ENCODE measurements at regions not wholly inside any gene's neighbourhood (a gene's known extent, or its start where the extent isn't known, plus 50 kb on each side); places are given as distances from the start of the nearest gene placed in this dataset.

- Histone ChIP-seq H3K4me3 (ENCODE audit: low read length) (no peak overlapping the region), H3K4me1 (ENCODE audit: insufficient read depth, low read length) (no peaks in the 10 kb centered on the region), H3K27ac (ENCODE audit: low read depth, low read length) (no peak overlapping the region), H3K9me3 (ENCODE audit: low read length) (no peaks in the 10 kb centered on the region), H3K36me3 (ENCODE audit: insufficient read depth, low read length) (no peaks in the 10 kb centered on the region), H3K27me3 (ENCODE audit: insufficient read depth, low read length, poor library complexity, severe bottlenecking) (no peaks in the 10 kb centered on the region)
- no peaks in the 10 kb centered on the region for H3K4me1 Mint-ChIP-seq
- POLR2A ChIA-PET, result no interaction called here
- DNase-seq, result no peak
- peaks cover 0 to 13% (median 0%) of the 10 kb centered on the region in 3 donors for H3K36me3 Mint-ChIP-seq
- CTCF ChIA-PET, result no interaction called here
- peaks cover 0 to 8% (median 7%) of the 10 kb centered on the region in 5 donors for H3K9me3 Mint-ChIP-seq
- peak overlapping the region in 2 of 8 donors; percentile 10 to 67 for H3K27ac Mint-ChIP-seq
- H3K4me3 Mint-ChIP-seq, result no peak overlapping the region
- H3K27me3 Mint-ChIP-seq, result peaks cover 2 to 4% of the 10 kb centered on the region in 2 donors
These were observed 420.9 kb downstream of the FOXO1 start for GRCh38 chr13:40245567-40245966.

GRCh38 chr13:40247845-40248244 lies 418.6 kb downstream of the FOXO1 start:
- no peaks in the 10 kb centered on the region for H3K9me3 ChIP-seq (ENCODE audit: low read length)
- H3K36me3 Mint-ChIP-seq, result peaks cover 0 to 17% (median 0%) of the 10 kb centered on the region in 3 donors
- ChIA-PET CTCF (no interaction called here), POLR2A (no interaction called here)
- DNase-seq, result no peak
- H3K27ac Mint-ChIP-seq, result peak overlapping the region in 1 of 8 donors; percentile 5
- H3K27me3 ChIP-seq (ENCODE audit: insufficient read depth, low read length, poor library complexity, severe bottlenecking), result no peaks in the 10 kb centered on the region
- H3K4me3 Mint-ChIP-seq, result no peak overlapping the region
- no peaks in the 10 kb centered on the region for H3K36me3 ChIP-seq (ENCODE audit: insufficient read depth, low read length)
- peaks cover 2 to 4% of the 10 kb centered on the region in 2 donors for H3K27me3 Mint-ChIP-seq
- H3K27ac ChIP-seq (ENCODE audit: low read depth, low read length), result no peak overlapping the region
- H3K4me3 ChIP-seq (ENCODE audit: low read length), result no peak overlapping the region
- H3K4me1 ChIP-seq (ENCODE audit: insufficient read depth, low read length), result peaks cover 4% of the 10 kb centered on the region
- H3K9me3 Mint-ChIP-seq, result peaks cover 0 to 8% (median 7%) of the 10 kb centered on the region in 5 donors
- H3K4me1 Mint-ChIP-seq, result peaks cover 4 to 11% (median 6%) of the 10 kb centered on the region in 3 donors

- Histone ChIP-seq H3K36me3 (ENCODE audit: insufficient read depth, low read length) (no peaks in the 10 kb centered on the region), H3K9me3 (ENCODE audit: low read length) (no peaks in the 10 kb centered on the region), H3K4me1 (ENCODE audit: insufficient read depth, low read length) (peaks cover 4% of the 10 kb centered on the region), H3K4me3 (ENCODE audit: low read length) (no peak overlapping the region), H3K27ac (ENCODE audit: low read depth, low read length) (no peak overlapping the region), H3K27me3 (ENCODE audit: insufficient read depth, low read length, poor library complexity, severe bottlenecking) (no peaks in the 10 kb centered on the region)
- DNase-seq, result no peak
- H3K27me3 Mint-ChIP-seq, result peaks cover 0 to 1% of the 10 kb centered on the region in 2 donors
- H3K4me3 Mint-ChIP-seq, result no peak overlapping the region
- ChIA-PET CTCF (no interaction called here), POLR2A (no interaction called here)
- peaks cover 4 to 13% (median 6%) of the 10 kb centered on the region in 3 donors for H3K4me1 Mint-ChIP-seq
- no peak overlapping the region for H3K27ac Mint-ChIP-seq
- H3K9me3 Mint-ChIP-seq, result peaks cover 0 to 8% (median 7%) of the 10 kb centered on the region in 5 donors
- peaks cover 0 to 19% (median 0%) of the 10 kb centered on the region in 3 donors for H3K36me3 Mint-ChIP-seq
These were observed 415.0 kb downstream of the FOXO1 start for GRCh38 chr13:40251343-40252032.

- DNase-seq, result no peak
- H3K27ac ChIP-seq (ENCODE audit: low read depth, low read length), result no peak overlapping the region
- H3K4me1 Mint-ChIP-seq, result peaks cover 4 to 13% (median 6%) of the 10 kb centered on the region in 3 donors
- peaks cover 0 to 8% (median 7%) of the 10 kb centered on the region in 5 donors for H3K9me3 Mint-ChIP-seq
- ChIA-PET POLR2A (no interaction called here), CTCF (interaction anchor here (1.0 kb wide), 1 partner anchor 15 kb away, joined by 4 read pairs; no protein-coding TSS in a partner anchor)
- H3K27ac Mint-ChIP-seq, result no peak overlapping the region
- peaks cover 4% of the 10 kb centered on the region for H3K4me1 ChIP-seq (ENCODE audit: insufficient read depth, low read length)
- H3K36me3 Mint-ChIP-seq, result peaks cover 0 to 20% (median 0%) of the 10 kb centered on the region in 3 donors
- no peaks in the 10 kb centered on the region for H3K9me3 ChIP-seq (ENCODE audit: low read length)
- H3K4me3 ChIP-seq (ENCODE audit: low read length), result no peak overlapping the region
- H3K4me3 Mint-ChIP-seq, result no peak overlapping the region
- H3K36me3 ChIP-seq (ENCODE audit: insufficient read depth, low read length), result no peaks in the 10 kb centered on the region
- no peaks in the 10 kb centered on the region for H3K27me3 ChIP-seq (ENCODE audit: insufficient read depth, low read length, poor library complexity, severe bottlenecking)
- peaks cover 0 to 1% of the 10 kb centered on the region in 2 donors for H3K27me3 Mint-ChIP-seq
These were observed 414.2 kb downstream of the FOXO1 start for GRCh38 chr13:40252241-40252640.

GRCh38 chr13:40252676-40253075 lies 413.8 kb downstream of the FOXO1 start:
- Mint-ChIP-seq H3K4me1 (peaks cover 4 to 13% (median 6%) of the 10 kb centered on the region in 3 donors), H3K4me3 (no peak overlapping the region), H3K9me3 (peaks cover 0 to 8% (median 7%) of the 10 kb centered on the region in 5 donors), H3K36me3 (peaks cover 0 to 20% (median 0%) of the 10 kb centered on the region in 3 donors), H3K27me3 (peaks cover 0 to 1% of the 10 kb centered on the region in 2 donors), H3K27ac (no peak overlapping the region)
- H3K4me3 ChIP-seq (ENCODE audit: low read length), result no peak overlapping the region
- no peaks in the 10 kb centered on the region for H3K9me3 ChIP-seq (ENCODE audit: low read length)
- ChIA-PET CTCF (interaction anchor here (1.0 kb wide), 1 partner anchor 15 kb away, joined by 4 read pairs; no protein-coding TSS in a partner anchor), POLR2A (interaction anchor here (0.6 kb wide), 1 partner anchor 110 kb away, joined by 4 read pairs; no protein-coding TSS in a partner anchor)
- no peaks in the 10 kb centered on the region for H3K27me3 ChIP-seq (ENCODE audit: insufficient read depth, low read length, poor library complexity, severe bottlenecking)
- peaks cover 4% of the 10 kb centered on the region for H3K4me1 ChIP-seq (ENCODE audit: insufficient read depth, low read length)
- DNase-seq, result no peak
- H3K36me3 ChIP-seq (ENCODE audit: insufficient read depth, low read length), result no peaks in the 10 kb centered on the region
- no peak overlapping the region for H3K27ac ChIP-seq (ENCODE audit: low read depth, low read length)

GRCh38 chr13:40254394-40254793 lies 412.0 kb downstream of the FOXO1 start:
- Mint-ChIP-seq H3K4me3 (no peak overlapping the region), H3K27ac (no peak overlapping the region)

GRCh38 chr13:40255551-40255950 lies 410.9 kb downstream of the FOXO1 start:
- Mint-ChIP-seq H3K27ac (no peak overlapping the region), H3K9me3 (peaks cover 0 to 2% (median 0%) of the 10 kb centered on the region in 5 donors), H3K27me3 (no peaks in the 10 kb centered on the region), H3K4me3 (no peak overlapping the region), H3K4me1 (peaks cover 4 to 13% (median 6%) of the 10 kb centered on the region in 3 donors), H3K36me3 (peaks cover 0 to 11% (median 0%) of the 10 kb centered on the region in 3 donors)
- ChIA-PET CTCF (no interaction called here), POLR2A (no interaction called here)
- H3K27ac ChIP-seq (ENCODE audit: low read depth, low read length), result no peak overlapping the region
- H3K4me3 ChIP-seq (ENCODE audit: low read length), result no peak overlapping the region
- no peaks in the 10 kb centered on the region for H3K27me3 ChIP-seq (ENCODE audit: insufficient read depth, low read length, poor library complexity, severe bottlenecking)
- H3K9me3 ChIP-seq (ENCODE audit: low read length), result no peaks in the 10 kb centered on the region
- H3K36me3 ChIP-seq (ENCODE audit: insufficient read depth, low read length), result no peaks in the 10 kb centered on the region
- H3K4me1 ChIP-seq (ENCODE audit: insufficient read depth, low read length), result peaks cover 4% of the 10 kb centered on the region
- no peak for DNase-seq

More at GRCh38 chr13:40254394-40254793, 412.0 kb downstream of the FOXO1 start:
- Histone ChIP-seq H3K9me3 (ENCODE audit: low read length) (no peaks in the 10 kb centered on the region), H3K4me3 (ENCODE audit: low read length) (no peak overlapping the region), H3K4me1 (ENCODE audit: insufficient read depth, low read length) (peaks cover 4% of the 10 kb centered on the region), H3K27me3 (ENCODE audit: insufficient read depth, low read length, poor library complexity, severe bottlenecking) (no peaks in the 10 kb centered on the region), H3K27ac (ENCODE audit: low read depth, low read length) (no peak overlapping the region), H3K36me3 (ENCODE audit: insufficient read depth, low read length) (no peaks in the 10 kb centered on the region)
- CTCF ChIA-PET, result no interaction called here
- H3K27me3 Mint-ChIP-seq, result no peaks in the 10 kb centered on the region
- peaks cover 0 to 11% (median 0%) of the 10 kb centered on the region in 3 donors for H3K36me3 Mint-ChIP-seq
- no peaks in the 10 kb centered on the region for H3K9me3 Mint-ChIP-seq
- DNase-seq, result no peak
- POLR2A ChIA-PET, result no interaction called here
- H3K4me1 Mint-ChIP-seq, result peaks cover 4 to 13% (median 6%) of the 10 kb centered on the region in 3 donors

- Mint-ChIP-seq H3K27ac (no peak overlapping the region), H3K27me3 (no peaks in the 10 kb centered on the region), H3K4me3 (no peak overlapping the region), H3K4me1 (no peaks in the 10 kb centered on the region), H3K9me3 (peaks cover 0 to 2% (median 0%) of the 10 kb centered on the region in 5 donors), H3K36me3 (peaks cover 0 to 4% (median 0%) of the 10 kb centered on the region in 3 donors)
- Histone ChIP-seq H3K4me3 (ENCODE audit: low read length) (no peak overlapping the region), H3K27ac (ENCODE audit: low read depth, low read length) (no peak overlapping the region), H3K27me3 (ENCODE audit: insufficient read depth, low read length, poor library complexity, severe bottlenecking) (no peaks in the 10 kb centered on the region), H3K36me3 (ENCODE audit: insufficient read depth, low read length) (no peaks in the 10 kb centered on the region), H3K4me1 (ENCODE audit: insufficient read depth, low read length) (no peaks in the 10 kb centered on the region), H3K9me3 (ENCODE audit: low read length) (no peaks in the 10 kb centered on the region)
- POLR2A ChIA-PET, result no interaction called here
- CTCF ChIA-PET, result no interaction called here
- DNase-seq, result no peak
These were observed 406.5 kb downstream of the FOXO1 start for GRCh38 chr13:40259899-40260298.

Measured in CD8-positive, alpha-beta memory T cell (primary cell).